H1 (cell line): ENCODE measurements at regions not wholly inside any gene's neighbourhood (a gene's known extent, or its start where the extent isn't known, plus 50 kb on each side); places are given as distances from the start of the nearest gene placed in this dataset.

Source experiments
- CTCF ChIA-PET: fragments of 300-600 bp; sonication (Branson Sonifier 250); formaldehyde crosslinking; loops from one replicate; lab custom pipeline; 2021; ENCODE audit not compliant: partially characterized antibody; lab: Charles Lee
- POLR2A ChIA-PET: fragments of 300-600 bp; sonication (Branson Sonifier 250); formaldehyde crosslinking; loops from one replicate; lab custom pipeline; 2021; ENCODE audit warnings: inconsistent platforms; ENCODE audit not compliant: partially characterized antibody; lab: Charles Lee
- DNase-seq, 2 experiments: peaks; one replicate each; pipeline versions ENCODE4 v3.0.0 to v3.0.0-alpha.2; 2010 to 2022; ENCODE audit warnings: low spot score in 2 of 2, low read depth in 1 of 2, mixed read lengths in 1 of 2
- FAIRE-seq: peaks from 2 replicates; lab custom pipeline; 2011; peaks lifted over from hg19 to GRCh38; lab: Jason Lieb, UNC
- H2AFZ ChIP-seq: 2 replicates; pipeline ENCODE4 v1.8.1; 2012; ENCODE audit warnings: low read length, inconsistent platforms
- H2AK5ac ChIP-seq: 2 replicates; pipeline ENCODE4 v1.6.1; 2013; ENCODE audit warnings: low read depth, low read length
- H2BK120ac ChIP-seq: replicated peaks from 2 replicates; pipeline ENCODE3; 2013; ENCODE audit warnings: low read depth, low read length, inconsistent platforms
- H2BK12ac ChIP-seq: 2 replicates; pipeline ENCODE4 v1.6.1; 2013; ENCODE audit warnings: low read depth, low read length
- H2BK15ac ChIP-seq: 2 replicates; pipeline ENCODE4 v1.6.1; 2013; ENCODE audit warnings: low read length
- H2BK20ac ChIP-seq: 2 replicates; pipeline ENCODE4 v1.6.1; 2013; ENCODE audit warnings: low read length
- H2BK5ac ChIP-seq: 2 replicates; pipeline ENCODE4 v1.6.1; 2013; ENCODE audit warnings: low read depth, low read length
- H3K14ac ChIP-seq: 2 replicates; pipeline ENCODE4 v1.6.1; 2013; ENCODE audit warnings: inconsistent platforms; ENCODE audit not compliant: insufficient read length
- H3K18ac ChIP-seq: 2 replicates; pipeline ENCODE4 v1.6.1; 2013; ENCODE audit warnings: low read length; ENCODE audit errors: extremely low read depth
- H3K23ac ChIP-seq: 2 replicates; pipeline ENCODE4 v1.6.1; 2013; ENCODE audit warnings: inconsistent platforms; ENCODE audit not compliant: insufficient read length
- H3K23me2 ChIP-seq: 2 replicates; pipeline ENCODE4 v1.6.1; 2013; ENCODE audit warnings: low read depth, low read length
- H3K27ac ChIP-seq: 2 replicates; pipeline ENCODE4 v1.6.1; 2011; ENCODE audit warnings: low read depth, low read length, inconsistent platforms
- H3K27me3 ChIP-seq, 4 experiments: replicated peaks in 1 of 4; 1 replicate in 1 of 4; 2 replicates in 3 of 4; pipeline versions ENCODE4 v1.6.1 to v1.8.1; 2011 to 2013; ENCODE audit warnings: low read length in 3 of 4, mild to moderate bottlenecking in 3 of 4, inconsistent platforms in 2 of 4, mixed read lengths in 2 of 4, moderate library complexity in 1 of 4; ENCODE audit not compliant: control insufficient read depth in 3 of 4, insufficient read depth in 3 of 4; ENCODE audit errors: extremely low read depth in 1 of 4
- H3K36me3 ChIP-seq, 4 experiments: 2 replicates each; pipeline versions ENCODE4 v1.6.1 to v1.8.1; 2011 to 2013; ENCODE audit warnings: mild to moderate bottlenecking in 4 of 4, low read length in 3 of 4, moderate library complexity in 2 of 4, control low read depth in 1 of 4, inconsistent platforms in 1 of 4; ENCODE audit not compliant: insufficient read depth in 4 of 4, control insufficient read depth in 2 of 4
- H3K4ac ChIP-seq: replicated peaks from 2 replicates; pipeline ENCODE3; 2013; ENCODE audit warnings: low read length, low read depth, mixed read lengths, inconsistent platforms; ENCODE audit not compliant: insufficient read length
- H3K4me1 ChIP-seq, 4 experiments: replicated peaks in 1 of 4; 1 replicate in 1 of 4; 2 replicates in 3 of 4; pipeline versions ENCODE4 v1.6.1 to v1.8.1; 2011 to 2013; ENCODE audit warnings: low read length in 3 of 4, inconsistent platforms in 2 of 4, mixed read lengths in 1 of 4; ENCODE audit not compliant: insufficient read depth in 4 of 4, control insufficient read depth in 3 of 4
- H3K4me2 ChIP-seq, 2 experiments: 2 replicates each; pipeline versions ENCODE4 v1.6.1 to v1.8.1; 2011 to 2013; ENCODE audit warnings: low read depth in 2 of 2, low read length in 2 of 2, control low read depth in 1 of 2, inconsistent platforms in 1 of 2, mild to moderate bottlenecking in 1 of 2; ENCODE audit not compliant: insufficient read depth in 1 of 2
- H3K4me3 ChIP-seq, 4 experiments: fragments of 200-600, 300-600 bp in 1 of 4; sonication (generic), shearing (Covaris generic), sonication (Bioruptor Twin) in 1 of 4; 2 replicates each; pipeline versions ENCODE4 v1.5.1 to v1.8.1; 2011 to 2016; ENCODE audit warnings: low read length in 4 of 4, low read depth in 3 of 4, control low read depth in 2 of 4, inconsistent platforms in 2 of 4, mild to moderate bottlenecking in 2 of 4, mixed read lengths in 1 of 4, moderate library complexity in 1 of 4; ENCODE audit not compliant: insufficient read depth in 2 of 4; ENCODE audit errors: extremely low read depth in 1 of 4
- H3K56ac ChIP-seq: replicated peaks from 2 replicates; pipeline ENCODE3; 2013; ENCODE audit warnings: low read depth, mild to moderate bottlenecking, mixed read lengths, low read length, inconsistent platforms; ENCODE audit not compliant: insufficient read length
- H3K79me1 ChIP-seq: 2 replicates; pipeline ENCODE4 v1.6.1; 2013; ENCODE audit warnings: low read depth, low read length, control low read depth
- H3K79me2 ChIP-seq, 2 experiments: 2 replicates each; pipeline versions ENCODE4 v1.6.1 to v1.8.1; 2012 to 2013; ENCODE audit warnings: low read length in 2 of 2, mild to moderate bottlenecking in 2 of 2, inconsistent platforms in 1 of 2; ENCODE audit not compliant: insufficient read depth in 2 of 2, control insufficient read depth in 1 of 2
- H3K9ac ChIP-seq, 4 experiments: replicated peaks in 1 of 4; 1 replicate in 1 of 4; 2 replicates in 3 of 4; pipeline versions ENCODE4 v1.6.1 to v1.8.1; 2011 to 2013; ENCODE audit warnings: low read depth in 3 of 4, low read length in 3 of 4, control low read depth in 2 of 4, mild to moderate bottlenecking in 2 of 4, moderate library complexity in 2 of 4, inconsistent platforms in 1 of 4; ENCODE audit errors: extremely low read depth in 1 of 4
- H3K9me3 ChIP-seq, 2 experiments: 2 replicates each; pipeline versions ENCODE4 v1.6.1 to v1.8.1; 2012 to 2013; ENCODE audit warnings: mild to moderate bottlenecking in 2 of 2, moderate library complexity in 2 of 2, control low read depth in 1 of 2, inconsistent platforms in 1 of 2, low read depth in 1 of 2, low read length in 1 of 2, mixed read lengths in 1 of 2; ENCODE audit not compliant: insufficient read depth in 2 of 2
- H4K20me1 ChIP-seq, 2 experiments: replicated peaks in 1 of 2; 2 replicates each; pipeline versions ENCODE3 to v1.8.1; 2011 to 2013; ENCODE audit warnings: inconsistent platforms in 2 of 2, low read length in 2 of 2, mild to moderate bottlenecking in 1 of 2; ENCODE audit not compliant: insufficient read depth in 2 of 2, control insufficient read depth in 1 of 2
- H4K5ac ChIP-seq: 2 replicates; pipeline ENCODE4 v1.6.1; 2013; ENCODE audit warnings: low read length, low read depth, mixed read lengths, inconsistent platforms; ENCODE audit not compliant: insufficient read length
- H4K8ac ChIP-seq: 2 replicates; pipeline ENCODE4 v1.8.0; 2013; ENCODE audit warnings: mild to moderate bottlenecking, moderate library complexity, low read length, inconsistent platforms; ENCODE audit not compliant: insufficient read depth; ENCODE audit errors: extremely low read depth
- H4K91ac ChIP-seq: replicated peaks from 2 replicates; pipeline ENCODE3; 2013; ENCODE audit warnings: low read length, mixed read lengths, inconsistent platforms; ENCODE audit not compliant: insufficient read length
- KDM1A ChIP-seq: fragments of 200-600, 300-600 bp; sonication (generic); IDR thresholded peaks from 2 replicates; pipeline ENCODE4 v1.7.1; 2016; ENCODE audit warnings: mild to moderate bottlenecking, low read length, borderline replicate concordance
- PHF8 ChIP-seq: fragments of 200-600 bp; sonication (generic); conservative IDR thresholded peaks from 2 replicates; pipeline ENCODE4 v1.7.1; 2012; ENCODE audit warnings: low read depth, mild to moderate bottlenecking, inconsistent platforms, low read length, moderate library complexity
- WGBS, 2 experiments: shearing (Covaris generic) in 1 of 2; methylation state at CpG; one replicate each; pipeline versions ENCODE4 v1.1.6 to v1.1.7; 2013 to 2015; ENCODE audit warnings: low lambda C conversion rate in 2 of 2, mixed read lengths in 2 of 2, inconsistent platforms in 1 of 2, low coverage in 1 of 2, missing lambda C conversion rate in 1 of 2; ENCODE audit not compliant: insufficient replicate concordance in 2 of 2, insufficient coverage in 1 of 2, insufficient read length in 1 of 2; ENCODE audit errors: extremely low coverage in 1 of 2, missing lambda C conversion rate in 1 of 2; 5-methylcytosine and 5-hydroxymethylcytosine counted together

DNA sequence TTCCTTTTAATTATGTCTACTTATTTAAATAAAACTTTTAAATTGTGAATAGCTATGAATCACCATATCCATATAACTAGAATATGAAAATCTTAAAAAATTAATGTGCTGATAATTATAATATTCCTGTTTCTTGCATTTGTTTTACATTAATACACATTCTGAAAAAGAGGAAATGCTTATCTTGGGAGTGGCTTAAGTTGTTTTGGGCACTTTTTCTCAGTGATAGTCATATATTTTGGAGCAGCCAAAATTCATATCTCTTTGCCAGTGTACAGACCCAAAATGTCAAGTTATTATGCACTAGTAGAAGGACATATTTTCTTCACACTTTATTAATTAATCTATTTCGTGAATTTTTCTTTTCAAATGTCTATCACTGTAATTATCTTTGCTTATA, 838.5 kb downstream of the USP25 start:
- H3K4me3 ChIP-seq = no peak overlapping the region
- no peak overlapping the region for H2BK120ac ChIP-seq
- ChIA-PET CTCF (no interaction called here), POLR2A (no interaction called here)
- no peaks in the 10 kb centered on the region for H3K23me2 ChIP-seq
- no peak overlapping the region for H2BK20ac ChIP-seq
- FAIRE-seq (no peak), DNase-seq (no peak)
- H4K91ac ChIP-seq = no peak overlapping the region
- no peaks in the 10 kb centered on the region for H3K36me3 ChIP-seq
- no peak overlapping the region for H3K23ac ChIP-seq
- H3K27me3 ChIP-seq = no peaks in the 10 kb centered on the region
- no peaks in the 10 kb centered on the region for H3K4me1 ChIP-seq
- H3K14ac ChIP-seq = no peak overlapping the region
- H2BK15ac ChIP-seq = no peak overlapping the region
- H3K79me2 ChIP-seq = no peaks in the 10 kb centered on the region
- 100% methylated on average over 1 of the region's 1 CpG; no CpG with 5 or more reads in 1 of the 2 experiments for WGBS, 2 experiments
- H3K27ac ChIP-seq = no peak overlapping the region
- no peak overlapping the region for H3K56ac ChIP-seq
- no peaks in the 10 kb centered on the region for H3K79me1 ChIP-seq
- H4K8ac ChIP-seq = no peak overlapping the region
- H3K4me2 ChIP-seq = no peak overlapping the region
- no peak overlapping the region for H3K18ac ChIP-seq
- H3K4ac ChIP-seq = no peak overlapping the region
- no peak overlapping the region for H2AK5ac ChIP-seq
- no peak overlapping the region for H3K9ac ChIP-seq
- H4K20me1 ChIP-seq = no peaks in the 10 kb centered on the region
- no peak overlapping the region for H2BK5ac ChIP-seq
- TF ChIP-seq PHF8 (no peak), KDM1A (no peak)
- TF ChIP-seq, all 59 proteins: peak for 0
- Histone ChIP-seq H2BK12ac (no peak overlapping the region), H2AFZ (no peak overlapping the region), H4K5ac (no peak overlapping the region), H3K9me3 (no peaks in the 10 kb centered on the region)
